ENCODE measurements at regions not wholly inside any gene's neighbourhood (a gene's known extent, or its start where the extent isn't known, plus 50 kb on each side); places are given as distances from the start of the nearest gene placed in this dataset.

DNA sequence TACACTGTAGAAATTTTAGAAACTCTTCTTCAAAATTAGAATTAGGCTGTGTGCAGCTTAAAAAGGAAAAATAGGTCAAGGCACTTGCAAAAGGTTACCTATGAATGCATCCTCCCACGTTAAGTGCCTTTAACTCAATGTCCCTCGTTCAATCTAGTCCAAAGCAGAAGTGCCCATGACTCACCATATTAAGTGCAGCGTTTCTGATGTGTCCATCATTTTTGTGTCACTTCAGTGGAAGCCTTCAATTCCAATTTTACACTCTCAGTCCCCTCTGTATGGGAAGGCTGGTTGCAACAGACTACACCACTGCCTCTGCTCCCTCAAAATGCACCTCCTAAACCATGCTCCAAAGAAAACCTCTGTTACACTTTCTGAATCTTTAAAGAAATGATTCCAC is 53.4 kb downstream of the FOXB1 start:
- no peak for DNase-seq

DNA sequence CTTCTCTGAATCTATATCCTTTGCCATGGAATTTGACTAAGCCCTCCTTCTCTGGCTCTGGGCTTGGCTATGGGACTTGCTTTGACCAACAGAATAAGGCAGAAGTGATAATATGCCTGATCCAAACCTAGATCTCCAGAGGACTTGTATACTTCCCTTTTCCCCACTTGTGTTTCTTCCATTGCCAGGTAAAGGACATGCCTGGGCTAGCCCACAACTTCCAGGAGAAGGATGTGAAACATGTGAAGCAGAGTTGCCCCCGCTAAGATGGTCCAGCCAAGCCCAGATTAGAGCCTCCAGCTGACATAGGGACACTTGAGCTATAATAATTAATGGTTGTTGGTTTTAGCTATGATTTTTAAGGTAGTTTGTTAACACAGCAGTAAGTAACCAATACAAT is 55.1 kb downstream of the FOXB1 start:
- DNase-seq = no peak

DNA sequence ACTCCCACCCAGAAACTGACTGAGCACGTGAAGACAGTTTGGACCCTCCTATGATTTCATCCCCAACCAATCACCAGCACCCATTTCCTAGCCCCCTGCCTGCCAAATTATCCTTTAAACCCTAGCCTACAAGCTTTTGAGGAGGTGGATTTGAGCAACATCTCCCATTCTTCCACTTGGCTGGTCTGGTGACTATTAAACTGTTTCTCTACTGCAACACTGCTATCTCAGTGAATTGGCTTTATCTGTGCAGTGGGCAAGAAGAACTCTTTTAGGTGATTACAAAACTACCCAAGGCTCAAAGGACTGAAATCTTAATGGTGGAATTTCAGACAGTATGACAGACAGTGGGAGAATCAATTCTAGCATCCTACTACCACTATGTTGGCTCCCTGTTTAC is 57.6 kb downstream of the FOXB1 start:
- DNase-seq = no peak

GRCh38 chr15:60062826-60063225 is 58.7 kb downstream of the FOXB1 start:
- DNase-seq = no peak

- DNase-seq = no peak
Observed at GRCh38 chr15:60065951-60066350, 61.8 kb downstream of the FOXB1 start.

DNA sequence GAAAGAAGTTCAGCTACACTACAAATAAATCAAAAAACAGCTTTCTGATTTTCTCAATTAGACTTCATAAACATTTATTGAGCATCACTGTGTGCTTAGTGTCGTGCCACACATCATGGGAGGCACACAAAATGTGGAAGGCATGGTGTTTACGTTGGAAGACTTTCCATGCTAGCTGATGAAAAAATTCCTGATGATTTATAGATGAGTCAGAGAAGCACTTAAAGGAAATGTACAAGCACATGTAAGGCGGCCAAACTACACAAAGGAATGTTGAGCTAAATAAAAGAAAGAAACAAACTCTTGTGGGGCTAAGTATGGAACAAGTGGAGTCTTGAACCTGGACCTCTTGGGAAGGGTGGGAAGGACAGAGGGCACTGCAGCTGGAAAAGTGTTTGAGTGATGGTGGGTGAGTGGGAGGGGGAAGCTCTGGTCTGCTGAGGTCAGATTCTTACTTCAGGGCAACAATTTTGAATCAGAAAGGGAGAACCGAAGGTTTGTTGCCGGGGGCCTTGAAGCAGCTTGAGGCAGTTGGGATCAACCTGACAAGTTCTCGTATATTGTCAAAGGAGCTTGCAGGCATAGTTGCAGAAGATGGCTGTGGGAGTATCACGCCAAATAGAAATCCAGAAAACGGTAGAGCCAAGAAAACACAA is 66.9 kb downstream of the FOXB1 start:
- DNase-seq = no peak

GRCh38 chr15:60072826-60073465 is 68.8 kb downstream of the FOXB1 start:
- no peak for DNase-seq

DNA sequence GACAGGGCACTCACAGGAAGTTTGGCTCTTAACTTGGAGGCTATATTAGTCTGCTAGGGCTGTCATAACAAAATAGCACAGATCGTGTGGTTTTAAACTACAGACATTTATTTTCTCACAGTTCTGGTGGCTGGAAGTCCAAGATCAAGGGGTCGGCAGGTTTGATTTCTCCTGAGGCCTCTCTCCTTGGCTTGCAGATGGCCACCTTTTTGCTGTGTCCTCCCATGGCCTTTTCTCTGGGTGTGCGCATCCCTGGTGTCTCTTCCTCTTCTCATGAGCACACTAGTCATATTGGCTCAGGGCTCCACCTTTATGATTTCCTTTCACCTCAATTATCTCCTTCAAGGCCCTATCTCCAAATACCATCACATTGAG is 69.3 kb downstream of the FOXB1 start:
- DNase-seq = no peak

- DNase-seq = no peak
Observed at GRCh38 chr15:60074181-60074885, 70.2 kb downstream of the FOXB1 start.

GRCh38 chr15:60076045-60076444 is 71.9 kb downstream of the FOXB1 start:
- DNase-seq = no peak

GRCh38 chr15:60076582-60077276 is 72.6 kb downstream of the FOXB1 start:
- no peak for DNase-seq

DNA sequence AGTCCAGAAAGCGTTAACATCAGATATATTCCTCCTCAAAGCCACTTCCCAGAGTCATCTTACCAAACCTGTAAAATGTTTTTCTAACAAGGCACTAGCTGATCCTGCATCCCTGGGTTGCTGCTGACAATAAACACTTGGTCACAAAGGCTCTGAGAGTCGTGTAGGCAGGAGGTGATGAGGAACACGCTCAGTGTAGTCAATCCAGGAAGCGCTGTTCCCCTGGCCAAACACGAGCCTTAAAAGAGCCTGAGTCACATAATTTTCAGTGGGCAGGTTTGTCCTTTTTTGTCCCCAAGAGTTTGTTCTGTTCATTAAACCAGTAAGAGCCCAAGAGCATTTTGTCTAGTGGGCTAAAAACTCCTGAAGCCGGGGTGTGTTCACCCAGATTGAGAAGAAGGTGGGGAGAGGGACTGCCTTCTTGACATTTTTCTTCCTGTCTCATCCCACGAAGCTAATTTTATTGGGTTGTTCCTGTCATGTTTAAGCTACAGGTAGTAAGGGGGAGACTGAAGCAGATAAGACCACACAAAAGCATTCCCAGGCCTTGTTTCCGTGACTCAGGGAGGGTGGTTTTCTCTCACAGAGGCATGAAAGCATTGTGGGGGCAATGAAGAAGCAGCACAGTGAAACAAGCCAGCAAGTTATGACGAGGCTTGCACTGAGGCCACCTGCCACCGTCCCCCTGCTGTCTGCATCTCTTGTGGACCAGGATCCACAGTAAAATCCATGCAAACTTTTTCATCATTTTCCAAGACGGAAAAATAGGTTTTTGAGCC is 73.7 kb downstream of the FOXB1 start:
- no peak for DNase-seq

GRCh38 chr15:60079210-60079609 is 75.1 kb downstream of the FOXB1 start:
- DNase-seq = peak in 1 of 2 experiments; percentile 9

DNA sequence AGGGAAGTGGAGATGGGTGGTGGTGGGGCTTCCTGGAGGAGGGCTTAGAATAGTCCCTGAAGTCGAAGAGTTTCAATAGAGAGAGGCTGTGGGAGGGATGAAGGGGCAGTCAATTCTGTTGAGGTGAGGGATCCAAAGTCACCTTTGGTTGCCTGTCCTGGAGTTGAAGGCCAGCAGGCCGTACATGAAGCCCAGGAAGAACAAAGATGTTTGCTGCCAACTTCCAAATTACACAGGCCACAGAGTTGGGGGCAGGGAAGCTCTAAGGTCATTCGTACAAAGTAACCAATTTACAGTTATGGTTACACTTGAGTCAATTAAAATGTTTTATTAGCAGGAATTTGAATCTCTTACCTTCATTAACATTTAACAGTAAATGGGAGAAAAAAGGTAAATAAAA is 77.9 kb downstream of the FOXB1 start:
- no peak for DNase-seq

DNA sequence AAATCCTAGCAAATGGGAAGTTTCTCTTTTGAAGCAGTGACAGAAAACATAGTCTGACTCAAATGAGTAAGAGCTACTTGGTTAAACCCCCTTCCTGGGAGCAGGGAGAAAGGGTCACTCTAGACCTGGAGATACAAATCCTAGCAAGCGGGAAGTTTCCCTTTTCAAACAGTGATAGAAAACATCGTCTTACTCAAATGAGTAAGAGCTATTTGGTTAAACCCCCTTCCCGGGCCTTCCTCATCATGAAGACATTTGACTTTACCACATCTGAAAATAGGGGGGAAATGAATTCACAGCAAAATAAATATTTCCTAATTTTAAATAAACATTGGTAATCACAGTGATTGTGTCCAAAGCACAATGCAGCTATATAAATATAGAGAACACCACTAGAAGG is 79.2 kb downstream of the FOXB1 start:
- DNase-seq = no peak

DNA sequence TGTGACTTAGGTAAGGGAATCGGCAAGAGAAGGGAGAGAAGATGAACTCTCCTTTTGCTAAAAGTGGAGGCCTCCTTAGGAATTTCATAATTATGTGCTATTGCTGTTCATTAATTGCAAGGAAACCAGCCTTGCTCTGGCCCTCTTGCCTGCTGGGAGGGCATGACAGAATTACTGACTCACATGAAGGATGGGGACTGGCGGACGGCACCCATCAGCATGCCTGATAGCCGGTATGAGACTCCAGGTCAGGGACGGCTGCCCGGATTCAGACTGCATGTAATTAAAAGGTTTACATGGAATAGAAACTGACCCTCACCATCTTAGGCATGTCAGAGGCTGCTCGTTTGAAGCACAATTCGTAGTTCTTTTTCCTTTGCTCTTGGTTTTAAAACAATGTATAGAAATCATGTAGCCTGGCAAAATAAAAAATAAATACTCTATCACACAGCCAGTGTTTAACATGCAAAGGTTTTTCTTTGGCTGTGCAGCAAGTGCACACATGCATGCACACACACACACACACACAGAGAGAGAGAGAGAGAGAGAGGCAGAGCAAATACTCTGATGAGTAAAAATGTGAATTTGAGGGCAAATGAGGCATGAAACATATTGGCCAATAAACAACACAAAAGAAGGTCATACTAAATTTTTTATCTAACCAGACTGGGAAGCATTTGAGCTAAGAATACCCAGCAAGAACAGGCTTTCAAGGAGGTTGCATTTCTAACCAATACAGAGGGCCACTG is 82.7 kb downstream of the FOXB1 start:
- no peak for DNase-seq

DNA sequence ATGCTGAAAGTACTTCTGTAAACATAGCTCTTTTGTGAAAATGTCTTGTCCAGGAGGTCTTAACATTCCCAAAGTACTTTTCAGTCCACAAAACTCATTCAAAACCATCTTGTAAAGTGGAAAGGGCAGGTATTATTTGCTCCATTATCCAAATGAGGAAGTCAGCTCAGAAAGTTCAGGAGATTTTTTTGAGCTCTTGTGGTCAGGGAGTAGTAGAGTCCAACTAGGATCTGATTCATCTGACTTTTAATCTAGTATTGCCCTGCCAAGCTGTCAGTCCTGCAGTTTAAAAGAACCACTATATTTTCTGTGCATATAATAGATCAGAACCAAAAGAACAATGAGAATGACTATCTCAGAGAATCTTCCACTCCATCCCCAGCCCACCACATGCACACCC is 83.5 kb downstream of the FOXB1 start:
- DNase-seq = no peak

DNA sequence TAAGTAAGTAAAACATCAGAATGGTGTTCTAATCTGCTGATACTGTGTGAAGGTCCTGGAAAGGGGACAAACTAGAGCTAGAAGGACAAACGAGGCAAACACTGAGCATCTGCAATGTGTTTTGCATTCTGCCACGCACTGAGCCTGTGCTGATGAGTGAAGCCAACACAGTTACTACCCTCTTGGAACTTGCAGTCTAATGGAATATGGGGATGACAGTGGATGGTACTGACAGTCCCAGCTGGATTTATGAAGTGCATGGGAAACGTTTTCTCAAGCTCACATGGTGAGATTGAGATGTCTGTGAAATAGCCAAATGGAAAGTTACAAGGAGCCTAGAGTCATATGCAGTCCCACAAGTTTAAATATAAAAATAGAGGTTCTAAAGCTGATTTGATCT is 86.6 kb downstream of the FOXB1 start:
- DNase-seq = no peak

DNA sequence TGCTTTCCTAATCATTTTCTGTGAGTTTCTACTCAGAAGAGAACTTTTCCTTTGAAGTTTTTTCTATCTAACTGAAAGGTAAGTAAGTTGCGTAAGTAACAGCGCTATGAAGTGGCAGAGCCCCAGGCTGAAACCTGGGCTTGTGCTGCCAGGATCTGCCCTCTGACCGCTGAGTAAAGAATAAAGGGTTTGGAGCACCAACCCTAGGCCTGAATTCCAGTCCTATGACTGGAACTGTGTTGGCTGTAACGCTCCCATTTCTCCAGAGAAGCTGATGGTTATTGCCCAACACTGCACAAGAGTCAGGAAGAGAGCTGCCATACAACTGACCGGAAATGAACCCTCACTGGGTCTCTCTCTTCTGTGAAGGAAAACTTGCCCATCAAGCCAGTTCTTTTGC is 87.0 kb downstream of the FOXB1 start:
- DNase-seq = no peak

- no peak for DNase-seq
Observed at GRCh38 chr15:60091911-60092310, 87.8 kb downstream of the FOXB1 start.

DNA sequence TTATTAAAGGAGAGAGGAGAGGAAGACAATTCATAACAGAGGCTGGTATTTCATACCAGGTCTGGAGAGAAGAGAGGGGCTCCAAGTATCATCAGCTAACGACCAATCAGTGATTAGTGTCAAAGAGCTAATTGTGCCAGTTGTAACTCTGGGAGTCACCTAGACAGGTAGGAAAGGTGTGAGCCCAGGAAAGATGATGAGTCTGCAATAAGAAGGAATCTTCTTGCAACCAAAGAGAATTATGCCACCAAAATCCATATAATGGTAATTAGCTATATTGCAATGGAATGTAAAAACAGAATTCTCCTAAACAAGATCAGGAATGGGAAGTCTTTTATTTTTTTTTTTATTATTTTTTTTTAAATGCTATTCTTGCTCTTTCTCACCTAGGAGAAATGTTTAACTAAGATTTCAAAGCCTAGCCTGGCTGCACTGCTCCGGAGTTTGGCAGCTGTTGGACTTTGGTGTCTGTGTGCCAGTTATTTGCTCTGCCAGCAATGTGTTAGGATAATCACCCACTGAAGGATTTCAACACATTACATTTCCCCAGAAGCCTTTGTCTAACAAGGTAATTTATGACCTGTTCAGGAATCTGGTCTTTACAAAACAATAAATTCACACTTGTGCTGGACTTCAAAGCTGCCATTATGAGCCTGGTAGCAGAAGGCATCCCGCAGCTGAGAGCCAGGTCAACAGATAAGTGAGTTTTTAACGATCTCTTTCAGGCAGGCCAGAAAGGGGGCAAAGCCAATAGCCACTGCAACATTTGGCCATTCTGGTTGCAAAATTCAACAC is 89.4 kb downstream of the FOXB1 start:
- DNase-seq = peak; percentile 72 to 81

Measured in SHP77 (cell line).